ENCODE measurements at regions not wholly inside any gene's neighbourhood (a gene's known extent, or its start where the extent isn't known, plus 50 kb on each side); places are given as distances from the start of the nearest gene placed in this dataset.

- H3K27me3 ChIP-seq (ENCODE audit: control insufficient read depth, insufficient read depth, low read length): no peaks in the 10 kb centered on the region
- H3K4me3 ChIP-seq (ENCODE audit: low read depth, low read length): no peak overlapping the region
- no peaks in the 10 kb centered on the region for H3K36me3 ChIP-seq (ENCODE audit: control insufficient read depth, insufficient read depth, low read length)
- DNase-seq (ENCODE audit: low read depth): no peak
- no peak for TF ChIP-seq CTCF (IDR thresholded peaks at IDR 0.05; ENCODE audit: insufficient read depth, low read length, poor library complexity, severe bottlenecking)
These were observed 174.7 kb downstream of the IGLL1 start for GRCh38 chr22:23405366-23405851.

DNA sequence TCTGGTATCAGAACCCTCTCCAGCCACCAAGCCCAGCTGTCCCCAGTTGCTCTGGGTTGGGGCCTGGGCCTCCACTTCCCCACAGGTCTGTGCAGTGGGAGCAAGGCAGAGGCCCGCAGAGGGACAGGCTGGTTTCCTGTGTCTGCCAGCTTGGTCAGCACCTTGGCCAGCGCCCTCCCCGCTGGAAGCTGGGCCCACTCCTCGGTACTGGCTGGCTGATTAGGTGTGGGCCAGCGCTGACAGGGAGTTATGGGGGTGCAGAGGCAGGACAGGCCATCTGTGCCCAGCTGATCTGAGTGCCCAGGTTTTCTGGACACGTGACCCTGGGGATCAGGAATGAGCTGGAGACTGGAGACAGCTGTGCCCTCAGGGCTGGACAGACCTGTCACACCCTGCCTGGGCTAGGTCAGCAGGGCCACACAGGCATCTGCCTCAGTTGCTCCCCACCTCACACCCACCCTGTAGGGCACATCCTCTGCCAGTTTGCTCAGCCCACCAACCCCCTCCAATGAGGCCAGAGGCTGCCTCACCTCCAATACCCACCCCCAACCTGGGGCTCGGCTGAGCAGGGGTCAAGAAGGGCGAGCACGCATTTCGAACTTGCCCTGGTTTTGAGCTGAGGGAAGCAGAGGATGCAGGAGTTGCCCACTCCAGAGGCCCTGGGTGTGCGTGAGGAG is 175.3 kb downstream of the IGLL1 start:
- no peak for TF ChIP-seq CTCF (IDR thresholded peaks at IDR 0.05; ENCODE audit: insufficient read depth, low read length, poor library complexity, severe bottlenecking)
- no peaks in the 10 kb centered on the region for H3K36me3 ChIP-seq (ENCODE audit: control insufficient read depth, insufficient read depth, low read length)
- no peaks in the 10 kb centered on the region for H3K27me3 ChIP-seq (ENCODE audit: control insufficient read depth, insufficient read depth, low read length)
- no peak overlapping the region for H3K4me3 ChIP-seq (ENCODE audit: low read depth, low read length)
- no peak for DNase-seq (ENCODE audit: low read depth)

GRCh38 chr22:23403720-23404688 is 176.1 kb downstream of the IGLL1 start:
- no peaks in the 10 kb centered on the region for H3K36me3 ChIP-seq (ENCODE audit: control insufficient read depth, insufficient read depth, low read length)
- no peak for TF ChIP-seq CTCF (IDR thresholded peaks at IDR 0.05; ENCODE audit: insufficient read depth, low read length, poor library complexity, severe bottlenecking)
- DNase-seq (ENCODE audit: low read depth): no peak
- no peaks in the 10 kb centered on the region for H3K27me3 ChIP-seq (ENCODE audit: control insufficient read depth, insufficient read depth, low read length)
- H3K4me3 ChIP-seq (ENCODE audit: low read depth, low read length): no peak overlapping the region

GRCh38 chr22:23403152-23403719 is 176.9 kb downstream of the IGLL1 start:
- TF ChIP-seq CTCF (IDR thresholded peaks at IDR 0.05; ENCODE audit: insufficient read depth, low read length, poor library complexity, severe bottlenecking): no peak
- DNase-seq (ENCODE audit: low read depth): no peak
- H3K36me3 ChIP-seq (ENCODE audit: control insufficient read depth, insufficient read depth, low read length): no peaks in the 10 kb centered on the region
- no peak overlapping the region for H3K4me3 ChIP-seq (ENCODE audit: low read depth, low read length)
- no peaks in the 10 kb centered on the region for H3K27me3 ChIP-seq (ENCODE audit: control insufficient read depth, insufficient read depth, low read length)

DNA sequence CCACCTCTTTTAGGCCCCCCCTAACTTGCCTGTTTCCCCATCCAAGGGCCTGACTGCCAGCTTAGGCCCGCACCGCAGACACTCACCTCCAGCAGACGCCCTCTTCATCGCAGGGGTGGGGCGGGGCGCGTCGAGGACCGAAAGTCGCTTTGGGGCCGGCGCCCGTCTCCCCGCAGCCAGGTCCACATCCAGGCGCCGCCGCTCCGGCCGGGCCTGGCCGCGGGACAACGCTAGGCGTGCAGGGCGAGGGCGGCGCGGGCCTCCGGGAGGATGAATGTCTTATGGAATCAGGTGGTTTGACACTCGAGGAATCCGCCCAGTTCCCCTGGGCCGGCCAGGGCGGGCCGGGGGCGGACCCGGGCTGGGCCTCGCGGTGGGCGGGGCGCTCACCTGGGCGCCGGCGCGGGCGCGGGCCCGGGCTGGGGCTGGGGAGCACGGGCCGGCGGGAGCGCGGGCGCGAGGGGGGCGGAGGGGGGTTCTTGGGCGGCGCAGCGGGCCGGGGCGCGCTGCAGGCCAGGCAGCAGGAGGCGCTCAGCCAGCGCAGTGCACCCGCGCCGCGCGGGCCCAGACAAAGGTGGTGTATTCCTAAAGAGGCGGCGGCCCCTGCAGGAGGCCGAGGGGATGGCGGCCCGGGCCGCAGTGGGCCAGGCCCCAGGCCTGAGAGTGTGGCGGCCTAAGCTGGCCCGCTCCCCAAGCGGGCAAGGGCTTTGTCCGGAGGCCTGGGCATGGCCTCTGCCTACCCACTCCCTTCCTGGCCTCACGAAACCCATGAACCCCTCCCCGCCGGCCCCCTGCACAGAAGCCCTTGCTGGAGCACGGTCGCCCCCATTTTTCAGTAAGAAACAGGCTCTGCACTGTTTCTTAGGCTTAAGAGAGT is 177.6 kb downstream of the IGLL1 start:
- no peaks in the 10 kb centered on the region for H3K36me3 ChIP-seq (ENCODE audit: control insufficient read depth, insufficient read depth, low read length)
- peak overlapping the region; percentile 35 for H3K4me3 ChIP-seq (ENCODE audit: low read depth, low read length)
- no peaks in the 10 kb centered on the region for H3K27me3 ChIP-seq (ENCODE audit: control insufficient read depth, insufficient read depth, low read length)
- no peak for DNase-seq (ENCODE audit: low read depth)
- TF ChIP-seq CTCF (IDR thresholded peaks at IDR 0.05; ENCODE audit: insufficient read depth, low read length, poor library complexity, severe bottlenecking): peak; percentile 56

All from kidney epithelial cell (primary cell).